CD4-positive, alpha-beta T cell (primary cell): ENCODE measurements at regions not wholly inside any gene's neighbourhood (a gene's known extent, or its start where the extent isn't known, plus 50 kb on each side); places are given as distances from the start of the nearest gene placed in this dataset.

Experiments
- ATAC-seq: fragments of 200-7000 bp; cut with Tn5 transposase; one replicate; pipeline ENCODE4 v1.10.0; 2022; ENCODE audit warnings: mild to moderate bottlenecking; ENCODE audit not compliant: poor library complexity
- CTCF ChIA-PET: fragments of 350-600 bp; sonication (Branson Sonifier 250); formaldehyde crosslinking; loops from one replicate; lab custom pipeline; 2021; ENCODE audit warnings: antibody characterized with exemption, inconsistent platforms; lab: Charles Lee
- POLR2A ChIA-PET: fragments of 350-600 bp; sonication (Branson Sonifier 250); formaldehyde crosslinking; loops from one replicate; lab custom pipeline; 2021; ENCODE audit warnings: antibody characterized with exemption, inconsistent platforms; lab: Charles Lee
- DNase-seq, 14 experiments: peaks; one replicate each; pipeline ENCODE4 v3.0.0-alpha.2; 2013 to 2020; ENCODE audit warnings: mixed read lengths in 2 of 14
- H3K27ac ChIP-seq, 2 donors: one replicate each; pipeline versions ENCODE4 v1.5.1 to v1.7.0; 2013; ENCODE audit warnings: low read length in 2 of 2, low read depth in 1 of 2, mild to moderate bottlenecking in 1 of 2
- H3K27me3 ChIP-seq, 2 experiments: 1 replicate in 1 of 2; 2 replicates in 1 of 2; pipeline versions ENCODE4 v1.6.1 to v1.7.0; 2013; ENCODE audit warnings: low read length in 2 of 2, control low read depth in 1 of 2, mild to moderate bottlenecking in 1 of 2, moderate library complexity in 1 of 2; ENCODE audit not compliant: insufficient read depth in 2 of 2, control insufficient read depth in 1 of 2
- H3K36me3 ChIP-seq: one replicate; pipeline ENCODE4 v1.6.1; 2013; ENCODE audit warnings: low read length, control low read depth; ENCODE audit not compliant: insufficient read depth
- H3K4me1 ChIP-seq: one replicate; pipeline ENCODE4 v1.6.1; 2013; ENCODE audit warnings: low read length, control low read depth; ENCODE audit not compliant: insufficient read depth
- H3K4me3 ChIP-seq: one replicate; pipeline ENCODE4 v1.5.1; 2013; ENCODE audit warnings: mild to moderate bottlenecking, low read length, moderate library complexity
- H3K9me3 ChIP-seq, 2 experiments: 1 replicate in 1 of 2; 2 replicates in 1 of 2; pipeline versions ENCODE4 v1.6.1 to v1.7.0; 2013; ENCODE audit warnings: low read length in 2 of 2, mild to moderate bottlenecking in 2 of 2, control low read depth in 1 of 2, moderate library complexity in 1 of 2; ENCODE audit not compliant: control insufficient read depth in 1 of 2, insufficient read depth in 1 of 2
- H3K27ac Mint-ChIP-seq: one replicate; pipeline ENCODE4 v1.8.0; 2020; ENCODE audit warnings: mixed read lengths
- H3K27me3 Mint-ChIP-seq: one replicate; pipeline ENCODE4 v1.8.0; 2021; ENCODE audit warnings: mixed read lengths
- H3K36me3 Mint-ChIP-seq: one replicate; pipeline ENCODE4 v1.8.0; 2021; ENCODE audit warnings: low read depth, mixed read lengths
- H3K4me1 Mint-ChIP-seq: one replicate; pipeline ENCODE4 v1.8.0; 2021; ENCODE audit warnings: low read depth, mixed read lengths
- H3K4me3 Mint-ChIP-seq: one replicate; pipeline ENCODE4 v1.8.0; 2020; ENCODE audit warnings: mild to moderate bottlenecking, mixed read lengths
- H3K9me3 Mint-ChIP-seq: one replicate; pipeline ENCODE4 v1.8.0; 2020; ENCODE audit warnings: mixed read lengths
- intact Hi-C, 2 experiments: fragments of 100-400 bp; cut with DNase I in 1 of 2; cut with micrococcal nuclease in 1 of 2; formaldehyde crosslinking; loops; one replicate each; pipeline versions ENCODE4 v1.15.1 to v1.9.0; 2023 to 2025; cut with DNase I, micrococcal nuclease
- TF ChIP-seq, protein P1 (sequence below): fragments of 200-600 bp; IDR thresholded peaks from one replicate; pipeline ENCODE4 v1.8.0; 2022; ENCODE audit warnings: antibody characterized with exemption, mild to moderate bottlenecking

DNA sequence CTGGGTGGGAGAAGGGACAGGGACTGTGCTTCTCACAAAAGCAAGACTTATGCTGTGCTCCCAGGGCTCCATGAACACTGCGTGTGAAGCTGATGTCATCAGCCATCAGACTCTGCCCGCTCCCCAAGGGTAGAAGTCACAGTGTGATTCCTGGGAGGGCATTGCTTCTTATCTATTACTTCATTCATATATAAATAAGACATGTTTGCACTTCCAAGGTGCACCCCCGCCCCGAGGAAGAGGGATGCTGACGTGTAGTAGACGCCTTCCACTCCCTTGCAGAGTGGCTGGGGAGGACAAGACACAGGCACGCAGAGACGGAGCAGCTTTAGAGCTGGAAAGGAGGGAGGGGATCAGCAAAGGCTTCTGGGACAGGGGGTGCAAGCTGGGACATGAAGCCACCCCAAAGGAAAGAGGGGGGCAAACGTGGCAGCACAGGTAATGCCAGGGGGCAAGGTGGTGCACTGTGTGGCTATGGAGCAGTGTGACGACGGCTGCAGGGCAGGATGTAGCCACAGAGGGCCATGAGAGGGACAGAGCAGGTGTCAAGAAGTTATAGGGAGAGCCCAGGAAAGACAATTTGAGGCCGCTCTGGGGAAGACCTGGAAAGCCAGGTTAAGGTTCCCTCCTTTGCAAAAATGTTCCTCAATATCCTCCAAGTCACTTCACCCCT, 558.5 kb downstream of the MN1 start:
- Histone ChIP-seq H3K4me1 (peaks cover 2% of the 10 kb centered on the region), H3K4me3 (no peak overlapping the region), H3K9me3 (peaks cover 0 to 8% of the 10 kb centered on the region in 2 experiments), H3K36me3 (no peaks in the 10 kb centered on the region), H3K27me3 (no peaks in the 10 kb centered on the region), H3K27ac (no peak overlapping the region)
- Mint-ChIP-seq H3K4me3 (no peak overlapping the region), H3K27me3 (peaks cover 15% of the 10 kb centered on the region), H3K27ac (no peak overlapping the region), H3K36me3 (no peaks in the 10 kb centered on the region), H3K4me1 (peaks cover 18% of the 10 kb centered on the region), H3K9me3 (peaks cover 2% of the 10 kb centered on the region)
- no peak for DNase-seq
- ChIA-PET POLR2A (no interaction called here), CTCF (no interaction called here)
- TF ChIP-seq, protein P1, sequence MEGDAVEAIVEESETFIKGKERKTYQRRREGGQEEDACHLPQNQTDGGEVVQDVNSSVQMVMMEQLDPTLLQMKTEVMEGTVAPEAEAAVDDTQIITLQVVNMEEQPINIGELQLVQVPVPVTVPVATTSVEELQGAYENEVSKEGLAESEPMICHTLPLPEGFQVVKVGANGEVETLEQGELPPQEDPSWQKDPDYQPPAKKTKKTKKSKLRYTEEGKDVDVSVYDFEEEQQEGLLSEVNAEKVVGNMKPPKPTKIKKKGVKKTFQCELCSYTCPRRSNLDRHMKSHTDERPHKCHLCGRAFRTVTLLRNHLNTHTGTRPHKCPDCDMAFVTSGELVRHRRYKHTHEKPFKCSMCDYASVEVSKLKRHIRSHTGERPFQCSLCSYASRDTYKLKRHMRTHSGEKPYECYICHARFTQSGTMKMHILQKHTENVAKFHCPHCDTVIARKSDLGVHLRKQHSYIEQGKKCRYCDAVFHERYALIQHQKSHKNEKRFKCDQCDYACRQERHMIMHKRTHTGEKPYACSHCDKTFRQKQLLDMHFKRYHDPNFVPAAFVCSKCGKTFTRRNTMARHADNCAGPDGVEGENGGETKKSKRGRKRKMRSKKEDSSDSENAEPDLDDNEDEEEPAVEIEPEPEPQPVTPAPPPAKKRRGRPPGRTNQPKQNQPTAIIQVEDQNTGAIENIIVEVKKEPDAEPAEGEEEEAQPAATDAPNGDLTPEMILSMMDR: no peak
- intact Hi-C loops: loop anchor here in 1 of 2 experiments (10.0 kb wide), 1 partner anchor 58 kb away; no protein-coding TSS in a partner anchor
- no peak for ATAC-seq

DNA sequence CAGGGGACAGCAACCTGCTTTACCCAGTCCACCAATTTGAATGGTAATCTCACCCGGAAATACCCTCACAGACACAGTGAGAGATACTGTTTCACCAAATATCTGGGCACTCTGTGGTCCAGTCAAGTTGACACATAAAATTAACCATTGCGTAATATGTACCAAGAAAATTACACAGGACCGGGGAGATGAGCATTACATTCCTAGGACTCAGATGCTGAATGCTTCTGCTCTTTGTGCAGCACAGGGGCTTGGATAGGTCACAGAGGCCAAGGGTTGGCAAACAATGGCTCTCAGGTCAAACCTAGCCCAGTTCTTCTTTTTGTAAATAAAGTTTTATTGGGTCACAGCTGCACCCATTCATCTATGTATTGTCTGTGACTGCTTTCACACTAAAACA, 557.2 kb downstream of the MN1 start:
- H3K9me3 Mint-ChIP-seq: peaks cover 2% of the 10 kb centered on the region
- peaks cover 15% of the 10 kb centered on the region for H3K27me3 Mint-ChIP-seq
- ChIA-PET CTCF (no interaction called here), POLR2A (no interaction called here)
- peaks cover 18% of the 10 kb centered on the region for H3K4me1 Mint-ChIP-seq
- ATAC-seq (no peak), DNase-seq (no peak)
- no peak overlapping the region for H3K27ac Mint-ChIP-seq
- Histone ChIP-seq H3K36me3 (no peaks in the 10 kb centered on the region), H3K4me1 (peaks cover 2% of the 10 kb centered on the region), H3K4me3 (no peak overlapping the region), H3K9me3 (peaks cover 0 to 4% of the 10 kb centered on the region in 2 experiments), H3K27ac (no peak overlapping the region), H3K27me3 (no peaks in the 10 kb centered on the region)
- H3K36me3 Mint-ChIP-seq: no peaks in the 10 kb centered on the region
- no peak overlapping the region for H3K4me3 Mint-ChIP-seq
- TF ChIP-seq, protein P1: no peak
- intact Hi-C loops: loop anchor here in 1 of 2 experiments (10.0 kb wide), 1 partner anchor 60 kb away; no protein-coding TSS in a partner anchor

DNA sequence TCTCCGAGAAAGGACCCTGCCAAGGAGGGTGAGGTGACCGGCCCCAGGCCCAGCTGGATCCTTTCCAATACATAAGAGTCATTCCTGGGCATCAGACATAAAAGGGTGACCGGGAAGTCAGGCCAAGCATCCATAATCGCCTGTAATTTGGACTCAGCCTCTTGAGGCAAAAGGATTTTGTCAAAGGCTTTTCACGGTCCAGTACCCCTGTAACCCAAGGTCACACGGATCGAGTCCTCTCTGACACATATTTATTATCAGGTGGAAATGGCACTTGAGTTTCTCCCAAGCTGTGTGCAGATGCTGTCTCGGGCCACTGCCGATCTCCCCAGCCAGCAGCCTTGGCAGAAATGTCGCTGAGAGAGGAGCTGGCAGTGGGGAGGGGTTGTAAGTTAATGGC, 556.5 kb downstream of the MN1 start:
- TF ChIP-seq, protein P1: no peak
- intact Hi-C loops: loop anchor here in 1 of 2 experiments (10.0 kb wide), 1 partner anchor 60 kb away; no protein-coding TSS in a partner anchor
- ChIA-PET CTCF (no interaction called here), POLR2A (no interaction called here)
- no peak for DNase-seq
- H3K27ac Mint-ChIP-seq: no peak overlapping the region
- Histone ChIP-seq H3K27ac (no peak overlapping the region), H3K4me3 (no peak overlapping the region), H3K27me3 (no peaks in the 10 kb centered on the region), H3K36me3 (no peaks in the 10 kb centered on the region), H3K9me3 (peaks cover 0 to 3% of the 10 kb centered on the region in 2 experiments), H3K4me1 (peaks cover 2% of the 10 kb centered on the region)
- peaks cover 2% of the 10 kb centered on the region for H3K9me3 Mint-ChIP-seq
- H3K36me3 Mint-ChIP-seq: no peaks in the 10 kb centered on the region
- no peak for ATAC-seq
- H3K4me1 Mint-ChIP-seq: peaks cover 18% of the 10 kb centered on the region
- H3K27me3 Mint-ChIP-seq: peaks cover 9% of the 10 kb centered on the region
- no peak overlapping the region for H3K4me3 Mint-ChIP-seq
